ENCODE measurements at regions not wholly inside any gene's neighbourhood (a gene's known extent, or its start where the extent isn't known, plus 50 kb on each side); places are given as distances from the start of the nearest gene placed in this dataset.
"Not testable (repeated sequence)": the region's sequence is repeated elsewhere in the genome, so short reads cannot be mapped to it uniquely, and the experiment has no call there.

DNA sequence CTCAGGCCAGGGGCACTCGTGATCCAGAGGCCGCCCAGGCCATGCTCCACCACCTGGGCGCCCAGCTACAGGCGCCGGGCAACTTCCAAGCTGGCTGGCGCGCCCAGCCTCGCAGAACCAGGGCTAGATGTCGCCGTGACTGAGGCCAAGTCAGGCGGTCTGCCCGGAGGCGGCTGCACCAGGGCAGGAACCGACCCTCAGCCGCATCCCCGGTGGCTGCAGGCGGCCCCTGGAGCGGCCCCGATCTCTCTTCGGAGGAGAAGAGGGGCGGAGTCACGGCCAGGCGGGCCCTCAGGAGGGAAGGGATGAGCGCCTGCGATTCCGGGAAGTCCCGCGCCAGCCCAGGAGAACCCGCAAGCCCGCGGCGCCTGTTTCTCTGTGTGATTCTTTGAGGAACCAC, 63.2 kb upstream of the GPR39 start:
- TF ChIP-seq, protein P1, sequence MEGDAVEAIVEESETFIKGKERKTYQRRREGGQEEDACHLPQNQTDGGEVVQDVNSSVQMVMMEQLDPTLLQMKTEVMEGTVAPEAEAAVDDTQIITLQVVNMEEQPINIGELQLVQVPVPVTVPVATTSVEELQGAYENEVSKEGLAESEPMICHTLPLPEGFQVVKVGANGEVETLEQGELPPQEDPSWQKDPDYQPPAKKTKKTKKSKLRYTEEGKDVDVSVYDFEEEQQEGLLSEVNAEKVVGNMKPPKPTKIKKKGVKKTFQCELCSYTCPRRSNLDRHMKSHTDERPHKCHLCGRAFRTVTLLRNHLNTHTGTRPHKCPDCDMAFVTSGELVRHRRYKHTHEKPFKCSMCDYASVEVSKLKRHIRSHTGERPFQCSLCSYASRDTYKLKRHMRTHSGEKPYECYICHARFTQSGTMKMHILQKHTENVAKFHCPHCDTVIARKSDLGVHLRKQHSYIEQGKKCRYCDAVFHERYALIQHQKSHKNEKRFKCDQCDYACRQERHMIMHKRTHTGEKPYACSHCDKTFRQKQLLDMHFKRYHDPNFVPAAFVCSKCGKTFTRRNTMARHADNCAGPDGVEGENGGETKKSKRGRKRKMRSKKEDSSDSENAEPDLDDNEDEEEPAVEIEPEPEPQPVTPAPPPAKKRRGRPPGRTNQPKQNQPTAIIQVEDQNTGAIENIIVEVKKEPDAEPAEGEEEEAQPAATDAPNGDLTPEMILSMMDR (IDR thresholded peaks at IDR 0.05; ENCODE audit: insufficient read depth, low read length), result not testable (repeated sequence)
- not testable (repeated sequence) for TF ChIP-seq GABPA (IDR thresholded peaks at IDR 0.05; ENCODE audit: low read depth)
- TF ChIP-seq, protein P2, sequence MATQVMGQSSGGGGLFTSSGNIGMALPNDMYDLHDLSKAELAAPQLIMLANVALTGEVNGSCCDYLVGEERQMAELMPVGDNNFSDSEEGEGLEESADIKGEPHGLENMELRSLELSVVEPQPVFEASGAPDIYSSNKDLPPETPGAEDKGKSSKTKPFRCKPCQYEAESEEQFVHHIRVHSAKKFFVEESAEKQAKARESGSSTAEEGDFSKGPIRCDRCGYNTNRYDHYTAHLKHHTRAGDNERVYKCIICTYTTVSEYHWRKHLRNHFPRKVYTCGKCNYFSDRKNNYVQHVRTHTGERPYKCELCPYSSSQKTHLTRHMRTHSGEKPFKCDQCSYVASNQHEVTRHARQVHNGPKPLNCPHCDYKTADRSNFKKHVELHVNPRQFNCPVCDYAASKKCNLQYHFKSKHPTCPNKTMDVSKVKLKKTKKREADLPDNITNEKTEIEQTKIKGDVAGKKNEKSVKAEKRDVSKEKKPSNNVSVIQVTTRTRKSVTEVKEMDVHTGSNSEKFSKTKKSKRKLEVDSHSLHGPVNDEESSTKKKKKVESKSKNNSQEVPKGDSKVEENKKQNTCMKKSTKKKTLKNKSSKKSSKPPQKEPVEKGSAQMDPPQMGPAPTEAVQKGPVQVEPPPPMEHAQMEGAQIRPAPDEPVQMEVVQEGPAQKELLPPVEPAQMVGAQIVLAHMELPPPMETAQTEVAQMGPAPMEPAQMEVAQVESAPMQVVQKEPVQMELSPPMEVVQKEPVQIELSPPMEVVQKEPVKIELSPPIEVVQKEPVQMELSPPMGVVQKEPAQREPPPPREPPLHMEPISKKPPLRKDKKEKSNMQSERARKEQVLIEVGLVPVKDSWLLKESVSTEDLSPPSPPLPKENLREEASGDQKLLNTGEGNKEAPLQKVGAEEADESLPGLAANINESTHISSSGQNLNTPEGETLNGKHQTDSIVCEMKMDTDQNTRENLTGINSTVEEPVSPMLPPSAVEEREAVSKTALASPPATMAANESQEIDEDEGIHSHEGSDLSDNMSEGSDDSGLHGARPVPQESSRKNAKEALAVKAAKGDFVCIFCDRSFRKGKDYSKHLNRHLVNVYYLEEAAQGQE (IDR thresholded peaks at IDR 0.05; ENCODE audit: insufficient replicate concordance, low read depth), result not testable (repeated sequence)

All from HL-60 (cell line).